NT2/D1 (cell line): ENCODE measurements at regions not wholly inside any gene's neighbourhood (a gene's known extent, or its start where the extent isn't known, plus 50 kb on each side); places are given as distances from the start of the nearest gene placed in this dataset.

ENCODE experiments used
- SUZ12 ChIP-seq: IDR thresholded peaks from 2 replicates; pipeline ENCODE4 v1.6.1; 2011; ENCODE audit not compliant: insufficient read length, insufficient read depth; ENCODE audit errors: extremely low read depth
- YY1 ChIP-seq: IDR thresholded peaks from 2 replicates; pipeline ENCODE4 v1.6.1; 2011; ENCODE audit not compliant: insufficient read length, insufficient read depth
- ZNF274 ChIP-seq: IDR thresholded peaks from 2 replicates; pipeline ENCODE4 v1.6.1; 2011; ENCODE audit warnings: mild to moderate bottlenecking, low read depth, low read length

- TF ChIP-seq SUZ12 (no peak), YY1 (no peak), ZNF274 (no peak)
Measured at GRCh38 chr15:35606450-35606779, 60.5 kb upstream of the DPH6 start.
